K562 (cell line): ENCODE measurements at regions not wholly inside any gene's neighbourhood (a gene's known extent, or its start where the extent isn't known, plus 50 kb on each side); places are given as distances from the start of the nearest gene placed in this dataset.
A peak's percentile ranks its signal among the peaks of the same experiment; 100 is the strongest.

Source experiments
- ATAC-seq: fragments of 200-7000 bp; cut with Tn5 transposase; 3 replicates; pipeline ENCODE4 v1.9.1; 2020; ENCODE audit warnings: moderate library complexity
- BruUV-seq: library from RNA; stranded (reverse); fragments of 400-500 nt; replicated peaks from 2 replicates; lab custom pipeline; 2021; lab: Mats Ljungman, UMichigan
- CTCF ChIA-PET: fragments of 300-600 bp; formaldehyde crosslinking; extraction: SDS; loops from one replicate; lab custom pipeline; 2021; ENCODE audit warnings: low intra/inter-chr PET ratio; lab: Yijun Ruan, JAX
- POLR2A ChIA-PET: fragments of 300-600, 350-650 bp; sonication (Branson Sonifier 250); formaldehyde crosslinking; extraction: SDS; loops from one replicate; lab custom pipeline; 2021; ENCODE audit warnings: antibody characterized with exemption, inconsistent platforms; lab: Yijun Ruan, JAX
- DNase-seq, 4 experiments: peaks; one replicate each; pipeline versions ENCODE4 v3.0.0 to v3.0.0-alpha.2; 2011 to 2018; ENCODE audit warnings: low spot score in 3 of 4, mixed read lengths in 3 of 4; ENCODE audit errors: extremely low read depth in 1 of 4
- FAIRE-seq: peaks from 2 replicates; lab custom pipeline; 2011; peaks lifted over from hg19 to GRCh38; lab: Jason Lieb, UNC
- H2AFZ ChIP-seq: 2 replicates; pipeline ENCODE4 v1.6.0; 2011; ENCODE audit warnings: low read depth, low read length, control low read depth, inconsistent platforms
- H3K27ac ChIP-seq: fragments of 200-600 bp; 3 replicates; pipeline ENCODE4 v1.8.0; 2011; ENCODE audit warnings: low read depth, mild to moderate bottlenecking, control low read depth, inconsistent platforms, low read length, moderate library complexity, mixed read lengths; ENCODE audit errors: extremely low read depth
- H3K27me3 ChIP-seq, 2 experiments: fragments of 300-600 bp in 1 of 2; 2 replicates in 1 of 2; 3 replicates in 1 of 2; pipeline versions ENCODE4 v1.6.0 to v1.8.0; 2011; ENCODE audit warnings: inconsistent platforms in 2 of 2, low read length in 2 of 2, mild to moderate bottlenecking in 1 of 2, mixed read lengths in 1 of 2, moderate library complexity in 1 of 2; ENCODE audit not compliant: control insufficient read depth in 2 of 2, insufficient read depth in 2 of 2
- H3K36me3 ChIP-seq: fragments of 300-600 bp; 3 replicates; pipeline ENCODE4 v1.8.0; 2011; ENCODE audit warnings: mild to moderate bottlenecking, low read length, inconsistent platforms; ENCODE audit not compliant: control insufficient read depth, insufficient read depth
- H3K4me1 ChIP-seq, 2 experiments: fragments of 200-600 bp in 1 of 2; replicated peaks in 1 of 2; 2 replicates in 1 of 2; 3 replicates in 1 of 2; pipeline versions ENCODE4 v1.5.1 to v1.8.0; 2011; ENCODE audit warnings: inconsistent platforms in 2 of 2, low read length in 2 of 2, mild to moderate bottlenecking in 1 of 2, mixed read lengths in 1 of 2, moderate library complexity in 1 of 2; ENCODE audit not compliant: control insufficient read depth in 2 of 2, insufficient read depth in 2 of 2
- H3K4me2 ChIP-seq: 2 replicates; pipeline ENCODE4 v1.6.1; 2011; ENCODE audit warnings: low read length, control low read depth, inconsistent platforms, mixed read lengths; ENCODE audit not compliant: insufficient read depth
- H3K4me3 ChIP-seq: fragments of 200-600 bp; sonication (generic), shearing (Covaris generic); 2 replicates; pipeline ENCODE4 v1.5.1; 2016; ENCODE audit warnings: control low read depth, inconsistent platforms
- H3K79me2 ChIP-seq: fragments of 200-600 bp; 3 replicates; pipeline ENCODE4 v1.8.0; 2011; ENCODE audit warnings: low read length, inconsistent platforms; ENCODE audit not compliant: control insufficient read depth, insufficient read depth
- H3K9ac ChIP-seq, 2 experiments: 2 replicates each; pipeline versions ENCODE4 v1.6.0 to v1.6.1; 2011; ENCODE audit warnings: low read depth in 2 of 2, low read length in 2 of 2, control low read depth in 1 of 2, inconsistent platforms in 1 of 2, mild to moderate bottlenecking in 1 of 2, mixed read lengths in 1 of 2; ENCODE audit not compliant: insufficient read depth in 1 of 2
- H3K9me1 ChIP-seq: one replicate; pipeline ENCODE4 v1.6.0; 2011; ENCODE audit warnings: inconsistent platforms, mild to moderate bottlenecking, low read length, moderate library complexity; ENCODE audit not compliant: control insufficient read depth, insufficient read depth
- H3K9me3 ChIP-seq: replicated peaks from 2 replicates; pipeline ENCODE4 v1.5.1; 2011; ENCODE audit warnings: low read depth, low read length, inconsistent platforms; ENCODE audit not compliant: control insufficient read depth, insufficient read depth
- H4K20me1 ChIP-seq: replicated peaks from 2 replicates; pipeline ENCODE4 v1.6.1; 2011; ENCODE audit warnings: low read length, inconsistent platforms, mixed read lengths; ENCODE audit not compliant: control insufficient read depth, insufficient read depth
- ATF3 ChIP-seq, 2 experiments: fragments of 450-650 bp in 1 of 2; sonication (generic) in 1 of 2; formaldehyde crosslinking in 1 of 2; IDR thresholded peaks in 1 of 2; conservative IDR thresholded peaks in 1 of 2; 2 replicates each; pipeline versions ENCODE4 v1.6.1 to v1.8.1; 2016 to 2023; ENCODE audit warnings: mild to moderate bottlenecking in 2 of 2, moderate library complexity in 2 of 2, inconsistent platforms in 1 of 2, missing genetic modification reagents in 1 of 2
- ATF4 ChIP-seq: fragments of 450-650 bp; formaldehyde crosslinking; IDR thresholded peaks from 2 replicates; pipeline ENCODE4 v1.4.0; 2022; ENCODE audit warnings: mild to moderate bottlenecking, moderate library complexity
- CEBPG ChIP-seq, 3 experiments: fragments of 200-800 bp in 1 of 3; sonication (Bioruptor generic) in 1 of 3; sonication (generic) in 1 of 3; formaldehyde crosslinking in 1 of 3; IDR thresholded peaks in 2 of 3; conservative IDR thresholded peaks in 1 of 3; 2 replicates each; pipeline versions ENCODE4 v1.6.1 to v1.8.0; 2016 to 2022; ENCODE audit warnings: missing compliant biosample characterization in 2 of 3, missing genetic modification characterization in 2 of 3, mild to moderate bottlenecking in 1 of 3, missing genetic modification reagents in 1 of 3
- KDM2B ChIP-seq: fragments of 250-450 bp; sonication (Bioruptor Pico); IDR thresholded peaks from 2 replicates; pipeline ENCODE4 v1.8.0; 2021; ENCODE audit warnings: mild to moderate bottlenecking, moderate library complexity
- NR2C2 ChIP-seq, 2 experiments: fragments of 200-800 bp in 1 of 2; sonication (Bioruptor generic) in 1 of 2; sonication (generic) in 1 of 2; formaldehyde crosslinking in 1 of 2; IDR thresholded peaks; 2 replicates each; pipeline versions ENCODE4 v1.6.1 to v1.8.0; 2016 to 2022; ENCODE audit warnings: mild to moderate bottlenecking in 1 of 2, missing compliant biosample characterization in 1 of 2, missing genetic modification characterization in 1 of 2, missing genetic modification reagents in 1 of 2
- WGBS: fragments of 100-300 bp; shearing (Covaris generic); methylation state at CpG from one replicate; pipeline ENCODE4 v1.1.6; 2016; ENCODE audit warnings: low coverage, mixed read lengths; ENCODE audit not compliant: insufficient coverage; ENCODE audit errors: missing lambda C conversion rate; 5-methylcytosine and 5-hydroxymethylcytosine counted together
- in situ Hi-C: fragments of 300-500 bp; cut with MboI; formaldehyde crosslinking; loops from 4 replicates; pipeline ENCODE4 v1.15.0; 2018; ENCODE audit warnings: inconsistent platforms, mixed read lengths
- intact Hi-C: fragments of 100-400 bp; cut with micrococcal nuclease; formaldehyde crosslinking; loops from 2 replicates; pipeline ENCODE4 v1.14.2; 2022

- Histone ChIP-seq H3K4me2 (no peak overlapping the region), H3K79me2 (no peaks in the 10 kb centered on the region), H3K4me3 (no peak overlapping the region), H3K9me1 (no peaks in the 10 kb centered on the region), H2AFZ (no peak overlapping the region), H3K4me1 (no peaks in the 10 kb centered on the region), H3K9ac (no peak overlapping the region), H3K9me3 (no peaks in the 10 kb centered on the region; the same call in 1 of the 2 replicates), H4K20me1 (no peaks in the 10 kb centered on the region), H3K27me3 (no peaks in the 10 kb centered on the region), H3K36me3 (no peaks in the 10 kb centered on the region), H3K27ac (no peak overlapping the region)
- intact Hi-C loops = no loop called here
- in situ Hi-C loops = no loop called here
- POLR2A ChIA-PET = interaction anchor here (0.6 kb wide), 1 partner anchor 235 kb away, joined by 3 read pairs; no protein-coding TSS in a partner anchor
- TF ChIP-seq ATF4 (CRISPR knock-in tag) (peak; percentile 82), KDM2B (no peak), ATF3 (IDR thresholded peaks at IDR 0.05) (peak; percentile 45; the same call in 1 of the 2 replicates), ATF3 (CRISPR knock-in tag; conservative IDR thresholded peaks at IDR 0.05) (no peak), NR2C2 (CRISPR knock-in tag; IDR thresholded peaks at IDR 0.05) (no peak), NR2C2 (tag; IDR thresholded peaks at IDR 0.05) (peak; percentile 23; the same call in 1 of the 2 replicates), CEBPG (CRISPR knock-in tag; IDR thresholded peaks at IDR 0.05) (no peak), CEBPG (tag; conservative IDR thresholded peaks at IDR 0.05 in 1 of 2, IDR thresholded peaks at IDR 0.05 in 1 of 2) (peak; percentile 62 to 78)
- DNase-seq = no peak
- peak; percentile 41; the same call in 2 of the 3 replicates for ATAC-seq
- no TSS peak for BruUV-seq
- CTCF ChIA-PET = no interaction called here
- no peak for FAIRE-seq
- WGBS = 2% methylated on average over 17 of the region's 17 CpGs
These were observed 431.6 kb downstream of the IRX1 start for GRCh38 chr5:4027088-4027734.
